ENCODE measurements at regions not wholly inside any gene's neighbourhood (a gene's known extent, or its start where the extent isn't known, plus 50 kb on each side); places are given as distances from the start of the nearest gene placed in this dataset.
"Not testable (repeated sequence)": the region's sequence is repeated elsewhere in the genome, so short reads cannot be mapped to it uniquely, and the experiment has no call there.

DNA sequence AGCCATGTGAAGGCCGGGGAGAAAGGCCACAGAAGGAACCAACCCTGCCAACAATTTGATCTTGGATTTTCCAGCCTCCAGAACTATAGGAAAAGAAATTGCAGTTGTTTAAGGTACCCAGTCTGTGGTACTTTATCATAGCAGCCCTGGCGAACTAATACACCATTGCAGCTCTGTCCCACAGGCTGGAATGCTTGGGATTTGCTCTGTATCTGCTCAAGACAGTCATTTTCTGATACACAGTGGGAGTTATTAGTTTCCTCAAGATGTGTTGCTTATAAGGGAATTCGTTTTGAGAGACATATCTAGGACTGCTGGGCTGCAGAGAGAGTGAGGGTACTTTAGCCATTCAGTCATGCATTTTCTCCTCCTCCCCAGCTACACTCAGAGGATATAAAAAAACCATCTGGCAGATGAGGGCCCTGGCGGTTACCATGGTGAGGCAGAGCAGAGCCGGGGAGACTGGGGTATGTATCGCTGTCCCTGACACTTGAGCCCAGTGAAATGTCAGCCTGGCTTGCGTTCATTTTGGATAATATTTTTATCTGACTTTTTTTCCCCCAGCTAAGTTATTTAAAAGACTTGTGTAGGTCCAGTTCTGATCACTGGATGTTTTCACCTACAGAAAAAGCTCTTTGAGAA lies 104.6 kb downstream of the DIRAS3 start:
- FAIRE-seq = no peak

- no peak for FAIRE-seq
These were observed 108.2 kb downstream of the DIRAS3 start for GRCh38 chr1:67942274-67942673.

DNA sequence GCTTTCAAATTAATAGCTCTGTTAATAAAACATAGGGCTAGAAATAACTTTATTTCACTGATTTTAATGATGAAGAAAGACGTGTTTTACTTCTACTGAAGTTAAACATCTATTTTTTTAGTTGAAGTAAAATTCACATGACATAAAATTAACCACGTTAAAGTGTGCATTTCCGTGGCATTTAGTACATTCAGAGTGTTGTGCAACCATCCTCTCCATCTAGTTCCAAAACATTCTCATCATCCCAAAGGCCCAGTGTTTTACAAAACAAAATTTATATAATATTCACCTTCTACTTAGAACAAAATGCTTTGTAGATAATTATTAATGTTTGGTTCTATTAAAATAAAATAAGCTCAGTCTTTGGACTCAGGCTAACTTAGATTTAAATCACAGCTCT lies 108.5 kb upstream of the GNG12 start:
- FAIRE-seq = no peak

GRCh38 chr1:67941155-67941554 lies 107.9 kb upstream of the GNG12 start:
- no peak for FAIRE-seq

GRCh38 chr1:67939942-67940341 lies 106.7 kb upstream of the GNG12 start:
- no peak for FAIRE-seq

GRCh38 chr1:67939186-67939743 lies 106.0 kb upstream of the GNG12 start:
- no peak for FAIRE-seq

- no peak for FAIRE-seq
These were observed 104.4 kb upstream of the GNG12 start for GRCh38 chr1:67937651-67938050.

GRCh38 chr1:67937010-67937409 lies 103.7 kb upstream of the GNG12 start:
- FAIRE-seq = no peak

DNA sequence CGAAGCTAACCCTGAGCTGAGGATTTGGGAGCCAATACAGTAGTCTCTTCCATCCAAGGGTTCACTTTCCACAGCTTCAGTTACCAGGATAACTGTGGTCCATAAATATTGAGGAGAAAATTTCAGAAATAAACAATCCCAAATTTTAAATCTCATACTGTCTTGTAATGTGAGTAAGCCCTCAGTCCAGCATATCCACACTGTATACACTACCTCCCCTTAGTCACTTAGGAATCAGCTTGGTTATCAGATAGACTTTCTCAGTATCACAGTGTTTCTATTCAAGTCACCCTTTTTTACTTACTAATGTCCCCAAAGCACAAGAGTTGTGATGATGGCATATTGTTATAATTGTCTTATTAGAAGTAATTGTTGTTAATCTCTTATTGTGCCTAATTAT lies 102.3 kb upstream of the GNG12 start:
- FAIRE-seq = no peak

- peak; percentile 58 for FAIRE-seq
These were observed 97.9 kb upstream of the GNG12 start for GRCh38 chr1:67931198-67931597.

DNA sequence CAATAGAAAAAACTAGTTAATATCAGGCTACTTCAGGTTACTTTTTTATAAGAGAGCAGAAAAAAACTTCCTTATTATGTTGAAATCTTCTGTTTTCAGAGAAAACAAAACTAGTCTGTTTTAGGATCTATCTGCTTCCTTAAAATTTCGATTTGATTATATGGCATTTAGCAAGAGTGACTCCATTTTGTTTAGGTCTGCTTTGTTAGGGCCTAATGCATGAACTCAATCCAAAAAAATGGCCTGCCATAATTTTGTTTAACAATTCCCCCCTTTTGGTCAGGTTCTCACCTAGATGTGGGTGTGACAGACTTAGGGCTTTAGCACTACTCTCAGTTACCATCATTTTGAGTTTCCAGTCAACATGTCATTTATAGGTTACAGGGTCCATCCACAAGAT lies 89.8 kb upstream of the GNG12 start:
- no peak for FAIRE-seq

GRCh38 chr1:67921725-67922489 lies 88.6 kb upstream of the GNG12 start:
- FAIRE-seq = no peak

- no peak for FAIRE-seq
These were observed 86.2 kb upstream of the GNG12 start for GRCh38 chr1:67919274-67920072.

- no peak for FAIRE-seq
These were observed 84.8 kb upstream of the GNG12 start for GRCh38 chr1:67918067-67918466.

DNA sequence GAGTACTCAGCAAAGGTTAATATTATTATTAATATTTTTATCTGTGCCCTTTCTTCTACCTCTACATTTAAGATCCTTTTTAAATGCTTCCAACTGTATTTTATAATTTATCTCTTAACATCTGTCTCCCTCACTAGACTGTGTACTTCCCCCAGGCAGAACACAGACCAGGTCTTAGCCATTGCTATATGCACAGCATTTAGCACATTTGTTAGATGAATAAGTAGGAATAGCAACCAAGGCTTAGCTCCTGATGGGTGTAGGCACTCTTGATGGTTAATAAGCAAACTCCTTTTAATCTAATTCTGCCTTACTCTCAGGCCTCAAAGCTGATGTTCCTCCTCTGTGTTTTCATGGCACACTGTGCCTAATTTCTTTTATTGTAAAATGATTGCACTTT lies 83.7 kb upstream of the GNG12 start:
- no peak for FAIRE-seq

GRCh38 chr1:67916140-67916886 lies 83.0 kb upstream of the GNG12 start:
- FAIRE-seq = no peak

DNA sequence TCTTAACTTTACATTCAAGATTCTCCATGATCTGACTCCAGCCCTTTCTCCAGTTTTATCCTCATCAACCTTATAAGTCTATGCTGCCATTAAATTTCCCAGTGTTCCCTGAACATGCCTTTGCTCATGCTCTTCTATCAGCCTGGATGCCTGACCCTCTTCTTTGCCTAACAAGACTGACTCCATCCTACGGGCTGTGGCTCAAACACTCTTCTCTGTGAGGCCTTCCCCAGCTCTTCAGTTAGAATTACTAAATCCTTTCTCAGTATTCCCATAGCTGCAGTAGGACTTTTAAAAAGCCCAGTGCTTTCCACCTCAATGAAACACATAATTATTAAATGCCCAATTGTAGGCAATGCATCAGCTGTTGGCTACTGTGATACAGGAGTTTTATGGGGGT lies 76.5 kb upstream of the GNG12 start:
- no peak for FAIRE-seq

DNA sequence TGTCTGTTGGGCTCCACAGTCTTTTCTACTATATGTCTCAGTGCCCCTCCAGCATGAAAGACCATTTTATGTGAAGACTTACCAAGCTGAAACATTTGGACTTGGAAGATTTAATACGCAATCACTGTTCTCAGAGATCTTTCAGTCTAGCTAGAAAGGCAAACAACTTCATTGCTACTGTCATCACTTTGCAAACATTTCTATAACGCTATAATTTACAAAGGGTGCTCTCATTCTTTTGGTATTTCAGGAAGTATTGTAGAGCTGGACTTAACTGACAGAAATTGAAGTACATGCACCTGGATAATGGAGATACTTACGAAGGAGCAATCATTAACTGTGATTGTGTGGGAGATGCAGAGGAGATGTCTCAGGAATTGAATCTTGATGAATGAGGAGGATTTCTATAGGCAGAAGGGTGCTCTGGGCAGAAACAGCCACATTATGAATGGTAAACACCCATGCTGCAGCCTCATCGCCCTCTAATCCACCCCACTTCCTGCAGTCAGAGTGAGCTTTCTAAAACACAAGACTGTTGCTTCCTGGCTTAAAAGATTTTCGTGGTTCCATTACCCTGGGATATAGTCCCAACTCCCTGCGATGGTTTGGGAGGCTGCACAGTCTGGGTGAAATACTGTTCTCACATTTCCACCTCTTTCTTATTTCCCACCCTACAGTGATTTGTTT lies 75.1 kb upstream of the GNG12 start:
- FAIRE-seq = no peak

DNA sequence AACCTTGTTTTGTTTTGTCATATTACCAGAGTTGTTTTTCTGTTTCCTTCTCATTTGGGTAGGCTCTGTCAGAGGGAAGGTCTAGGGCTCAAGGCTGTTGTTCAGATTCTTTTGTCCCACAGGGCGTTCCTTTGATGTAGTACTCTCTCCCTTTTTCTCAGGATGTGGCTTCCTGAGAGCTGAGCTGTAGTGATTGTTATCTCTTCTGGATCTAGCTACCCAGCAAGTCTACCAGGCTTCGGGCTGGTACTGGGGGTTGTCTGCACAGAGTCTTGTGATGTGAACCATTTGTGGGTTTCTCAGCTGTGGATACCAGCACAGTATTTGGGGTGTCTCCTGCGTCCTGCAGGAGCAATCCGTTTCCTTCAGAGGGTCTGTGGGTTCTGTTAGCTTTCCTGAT lies 74.2 kb upstream of the GNG12 start:
- FAIRE-seq = not testable (repeated sequence)

- not testable (repeated sequence) for FAIRE-seq
These were observed 72.7 kb upstream of the GNG12 start for GRCh38 chr1:67906015-67906414.

GRCh38 chr1:67902546-67903223 lies 69.4 kb upstream of the GNG12 start:
- not testable (repeated sequence) for FAIRE-seq
